HepG2 (cell line): ENCODE measurements at regions not wholly inside any gene's neighbourhood (a gene's known extent, or its start where the extent isn't known, plus 50 kb on each side); places are given as distances from the start of the nearest gene placed in this dataset.

Source experiments
- ARHGAP35 ChIP-seq: sonication (generic); formaldehyde crosslinking; IDR thresholded peaks from 2 replicates; pipeline ENCODE4 v1.9.0; 2022; ENCODE audit warnings: mild to moderate bottlenecking, inconsistent platforms, moderate library complexity, missing genetic modification reagents, borderline replicate concordance
- ARID4A ChIP-seq: sonication (generic); formaldehyde crosslinking; IDR thresholded peaks from 2 replicates; pipeline ENCODE4 v1.5.0; 2020; ENCODE audit warnings: mild to moderate bottlenecking, missing genetic modification reagents, borderline replicate concordance
- HOXA3 ChIP-seq: sonication (generic); formaldehyde crosslinking; IDR thresholded peaks from 2 replicates; pipeline ENCODE4 v1.5.0; 2020; ENCODE audit warnings: missing genetic modification reagents
- HOXA5 ChIP-seq: sonication (generic); formaldehyde crosslinking; IDR thresholded peaks from 2 replicates; pipeline ENCODE4 v1.4.0; 2020; ENCODE audit warnings: missing genetic modification reagents
- IKZF1 ChIP-seq: fragments of 450-650 bp; IDR thresholded peaks from 2 replicates; pipeline ENCODE4 v1.7.1; 2016
- KLF6 ChIP-seq: IDR thresholded peaks from 2 replicates; pipeline ENCODE4 v1.8.0; 2016; ENCODE audit warnings: missing biosample characterization, missing genetic modification reagents
- PCBP2 ChIP-seq: fragments of 200-400 bp; formaldehyde crosslinking; optimal IDR thresholded peaks from 2 replicates; pipeline ENCODE3; 2018; ENCODE audit warnings: low read length, low read depth; ENCODE audit not compliant: poor library complexity, severe bottlenecking
- ZBTB20 ChIP-seq: sonication (generic); formaldehyde crosslinking; IDR thresholded peaks from 2 replicates; pipeline ENCODE4 v1.8.1; 2023; ENCODE audit warnings: missing genetic modification reagents, low read depth, mild to moderate bottlenecking, borderline replicate concordance
- ZBTB34 ChIP-seq: sonication (generic); formaldehyde crosslinking; IDR thresholded peaks from 2 replicates; pipeline ENCODE4 v1.8.0; 2022; ENCODE audit warnings: mild to moderate bottlenecking, missing genetic modification reagents
- ZNF142 ChIP-seq: sonication (generic); formaldehyde crosslinking; IDR thresholded peaks from 2 replicates; pipeline ENCODE4 v1.4.0; 2020; ENCODE audit warnings: missing genetic modification reagents
- ZNF253 ChIP-seq: sonication (generic); formaldehyde crosslinking; IDR thresholded peaks from 2 replicates; pipeline ENCODE4 v1.8.0; 2022; ENCODE audit warnings: mild to moderate bottlenecking, missing genetic modification reagents, borderline replicate concordance
- ZNF574 ChIP-seq: sonication (generic); formaldehyde crosslinking; IDR thresholded peaks from 2 replicates; pipeline ENCODE4 v1.4.0; 2020; ENCODE audit warnings: missing genetic modification reagents
- ZNF784 ChIP-seq: sonication (generic); formaldehyde crosslinking; IDR thresholded peaks from 2 replicates; pipeline ENCODE4 v1.5.1; 2020; ENCODE audit warnings: missing genetic modification reagents, mild to moderate bottlenecking, borderline replicate concordance

- peak; percentile 40; the same call in 1 of the 2 replicates for TF ChIP-seq ZBTB20 (CRISPR knock-in tag)
- no peak for TF ChIP-seq ZNF253 (CRISPR knock-in tag)
- TF ChIP-seq HOXA3 (CRISPR knock-in tag), result peak; percentile 57
- TF ChIP-seq ZNF142 (CRISPR knock-in tag), result no peak
- TF ChIP-seq PCBP2, result no peak
- peak; percentile 72 for TF ChIP-seq ZNF574 (CRISPR knock-in tag)
- TF ChIP-seq ARHGAP35 (CRISPR knock-in tag), result no peak
- TF ChIP-seq ZBTB34 (CRISPR knock-in tag), result no peak
- peak; percentile 76; the same call in 1 of the 2 replicates for TF ChIP-seq HOXA5
- peak; percentile 52; the same call in 1 of the 2 replicates for TF ChIP-seq ARID4A (CRISPR knock-in tag)
- no peak for TF ChIP-seq IKZF1
- TF ChIP-seq ZNF784, result no peak
- TF ChIP-seq KLF6 (CRISPR knock-in tag), result peak; percentile 65; the same call in 1 of the 2 replicates
Observed at GRCh38 chr13:40072663-40073120, 417.2 kb downstream of the COG6 start (continued).
